ENCODE measurements at regions not wholly inside any gene's neighbourhood (a gene's known extent, or its start where the extent isn't known, plus 50 kb on each side); places are given as distances from the start of the nearest gene placed in this dataset.

DNA sequence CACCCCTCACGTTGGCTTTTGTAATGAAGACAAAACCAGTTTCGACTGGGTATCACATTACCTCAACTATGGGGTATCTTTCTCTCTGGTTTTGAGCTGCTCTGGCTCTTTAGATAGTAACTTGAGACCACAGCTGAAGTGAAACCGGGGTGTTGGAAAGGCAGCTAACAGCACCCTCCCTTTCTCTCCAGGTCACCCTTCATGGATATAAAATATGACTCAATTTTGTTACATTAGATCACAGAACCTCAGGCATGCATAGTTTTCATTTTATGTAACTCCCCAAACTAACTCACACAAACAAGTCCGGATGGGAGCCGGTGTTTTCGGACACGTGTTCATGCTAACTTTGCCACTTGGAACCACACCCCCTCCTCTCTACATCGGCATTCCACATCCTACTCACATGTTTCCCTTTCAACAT, 90.7 kb downstream of the NR2F2 start:
- no peak overlapping the region for H3K4me3 ChIP-seq (ENCODE audit: low read depth, low read length)
- DNase-seq (ENCODE audit: low read depth): peak; percentile 39
- TF ChIP-seq CTCF (conservative IDR thresholded peaks at IDR 0.05; ENCODE audit: low read depth, low read length): no peak

DNA sequence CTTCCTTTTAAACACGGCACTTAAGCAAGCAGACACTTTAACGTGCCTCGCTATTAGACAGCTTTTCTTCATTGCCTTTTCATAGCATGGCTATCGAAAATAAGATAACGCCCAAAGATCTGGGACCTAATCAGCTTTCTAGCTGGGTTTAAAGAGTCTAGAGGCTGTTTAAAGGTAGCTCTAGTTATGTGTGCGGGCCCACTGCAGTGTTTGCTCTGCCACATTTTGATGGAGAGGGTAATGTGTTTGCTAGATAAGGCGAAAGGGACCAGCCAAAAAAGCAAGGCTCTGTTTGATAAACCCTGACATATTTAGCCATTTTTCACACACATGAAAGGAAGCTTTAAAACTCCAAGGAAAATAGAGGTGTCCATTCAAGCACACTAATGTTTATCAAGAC, 91.6 kb downstream of the NR2F2 start:
- no peak for DNase-seq (ENCODE audit: low read depth)
- TF ChIP-seq CTCF (conservative IDR thresholded peaks at IDR 0.05; ENCODE audit: low read depth, low read length): no peak
- no peak overlapping the region for H3K4me3 ChIP-seq (ENCODE audit: low read depth, low read length)

GRCh38 chr15:96424674-96425073, 94.2 kb downstream of the NR2F2 start:
- no peak overlapping the region for H3K4me3 ChIP-seq (ENCODE audit: low read depth, low read length)
- TF ChIP-seq CTCF (conservative IDR thresholded peaks at IDR 0.05; ENCODE audit: low read depth, low read length): no peak
- DNase-seq (ENCODE audit: low read depth): no peak

DNA sequence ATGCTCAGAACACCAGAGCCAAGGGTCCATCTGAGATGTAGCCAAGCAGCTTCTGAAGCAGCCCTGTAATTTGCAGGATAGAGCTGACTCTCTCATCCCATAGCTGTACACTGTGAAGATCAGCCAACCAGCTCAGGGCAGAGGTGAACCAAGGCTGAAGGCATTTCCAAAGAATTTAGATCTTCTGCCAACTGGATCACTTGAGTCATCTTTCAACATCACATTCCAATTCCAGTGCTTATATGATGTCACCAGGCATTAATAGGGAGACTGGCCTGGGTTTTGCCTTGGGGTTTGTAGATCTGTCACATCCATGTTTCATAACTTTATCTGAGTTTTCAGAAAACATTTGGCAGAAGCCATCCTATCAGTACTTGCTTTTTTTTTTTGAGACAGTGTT, 98.2 kb downstream of the NR2F2 start:
- peak; percentile 93 for DNase-seq (ENCODE audit: low read depth)
- TF ChIP-seq CTCF (conservative IDR thresholded peaks at IDR 0.05; ENCODE audit: low read depth, low read length): no peak
- no peak overlapping the region for H3K4me3 ChIP-seq (ENCODE audit: low read depth, low read length)

DNA sequence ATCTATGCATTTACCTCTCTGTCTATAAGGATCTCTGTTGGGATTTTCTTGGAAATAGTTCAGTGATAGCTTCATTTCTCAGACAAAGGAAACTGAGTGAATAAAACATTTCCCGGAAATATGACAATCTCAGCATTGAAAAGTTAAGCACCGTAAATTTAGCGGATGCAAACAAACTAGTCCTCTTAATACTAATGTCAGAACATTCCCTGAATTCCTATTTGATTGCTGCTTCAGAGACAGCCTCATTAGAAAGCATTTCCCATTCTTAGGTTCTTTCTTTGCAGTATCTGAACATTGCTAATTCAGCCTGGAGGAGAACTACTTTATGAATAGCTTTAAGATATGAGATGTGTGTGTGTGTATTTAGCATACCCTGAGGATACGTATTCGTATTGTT, 101.3 kb downstream of the NR2F2 start:
- TF ChIP-seq CTCF (conservative IDR thresholded peaks at IDR 0.05; ENCODE audit: low read depth, low read length): no peak
- no peak for DNase-seq (ENCODE audit: low read depth)
- no peak overlapping the region for H3K4me3 ChIP-seq (ENCODE audit: low read depth, low read length)

- DNase-seq (ENCODE audit: low read depth): no peak
- TF ChIP-seq CTCF (conservative IDR thresholded peaks at IDR 0.05; ENCODE audit: low read depth, low read length): no peak
- H3K4me3 ChIP-seq (ENCODE audit: low read depth, low read length): no peak overlapping the region
Measured at GRCh38 chr15:96435022-96435421, 104.5 kb downstream of the NR2F2 start.

DNA sequence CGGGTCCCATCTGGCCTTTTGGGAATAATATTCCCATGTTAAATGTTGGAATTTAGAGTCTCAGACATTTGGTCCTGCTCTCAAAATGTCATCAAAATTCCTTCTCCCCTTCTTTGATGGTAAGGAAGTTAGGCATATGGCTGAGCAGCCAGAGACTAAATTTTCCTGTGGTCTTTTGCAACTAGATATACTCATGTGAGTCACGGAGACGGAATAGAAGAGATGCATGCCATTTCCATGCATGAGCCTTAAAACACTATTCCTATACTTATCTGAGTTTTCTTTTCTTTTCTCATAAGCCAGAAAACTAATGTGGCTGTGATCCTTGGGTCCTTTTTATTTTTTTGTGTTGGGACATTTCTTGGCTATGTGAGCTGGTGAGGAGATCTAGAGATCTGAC, 105.3 kb downstream of the NR2F2 start:
- DNase-seq (ENCODE audit: low read depth): no peak
- TF ChIP-seq CTCF (conservative IDR thresholded peaks at IDR 0.05; ENCODE audit: low read depth, low read length): no peak
- H3K4me3 ChIP-seq (ENCODE audit: low read depth, low read length): no peak overlapping the region
